Forelimb muscle (tissue), 1 donor: ENCODE measurements at regions not wholly inside any gene's neighbourhood (a gene's known extent, or its start where the extent isn't known, plus 50 kb on each side); places are given as distances from the start of the nearest gene placed in this dataset.
"Not testable (repeated sequence)": the region's sequence is repeated elsewhere in the genome, so short reads cannot be mapped to it uniquely, and the experiment has no call there.

Experiments used
- DNase-seq: peaks from one replicate; pipeline ENCODE4 v3.0.0-alpha.2; 2013; ENCODE audit warnings: low read depth

GRCh38 chr1:104463126-104463697, 713.5 kb downstream of the AMY1C start:
- no peak for DNase-seq

GRCh38 chr1:104466068-104466467, 716.4 kb downstream of the AMY1C start:
- no peak for DNase-seq

GRCh38 chr1:104467590-104467989, 717.9 kb downstream of the AMY1C start:
- no peak for DNase-seq

- DNase-seq = no peak
These were observed 718.6 kb downstream of the AMY1C start for GRCh38 chr1:104468282-104468681.

GRCh38 chr1:104476126-104476525, 726.4 kb downstream of the AMY1C start:
- no peak for DNase-seq

- DNase-seq = no peak
These were observed 738.8 kb downstream of the AMY1C start for GRCh38 chr1:104488296-104489015.

GRCh38 chr1:104526158-104526795, 776.6 kb downstream of the AMY1C start:
- no peak for DNase-seq

- no peak for DNase-seq
These were observed 782.3 kb downstream of the AMY1C start for GRCh38 chr1:104531990-104532389.

- no peak for DNase-seq
These were observed 824.9 kb downstream of the AMY1C start for GRCh38 chr1:104574620-104575019.

- no peak for DNase-seq
These were observed 843.2 kb downstream of the AMY1C start for GRCh38 chr1:104592926-104593325.

- DNase-seq = no peak
These were observed 843.9 kb downstream of the AMY1C start for GRCh38 chr1:104593413-104594187.

GRCh38 chr1:104617474-104617873, 867.8 kb downstream of the AMY1C start:
- no peak for DNase-seq

- no peak for DNase-seq
These were observed 871.5 kb downstream of the AMY1C start for GRCh38 chr1:104621221-104621620.

- DNase-seq = no peak
These were observed 874.8 kb downstream of the AMY1C start for GRCh38 chr1:104624538-104624937.

- no peak for DNase-seq
These were observed 879.9 kb downstream of the AMY1C start for GRCh38 chr1:104629589-104629988.

GRCh38 chr1:104630567-104631149, 881.0 kb downstream of the AMY1C start:
- DNase-seq = no peak

- DNase-seq = no peak
These were observed 886.9 kb downstream of the AMY1C start for GRCh38 chr1:104636581-104636980.

GRCh38 chr1:104646233-104646632, 896.5 kb downstream of the AMY1C start:
- no peak for DNase-seq

GRCh38 chr1:104648269-104648691, 898.6 kb downstream of the AMY1C start:
- no peak for DNase-seq

GRCh38 chr1:104664374-104664773, 914.7 kb downstream of the AMY1C start:
- DNase-seq = not testable (repeated sequence)

- DNase-seq = no peak
These were observed 915.6 kb downstream of the AMY1C start for GRCh38 chr1:104665300-104665699.
